GM20000 (cell line): ENCODE measurements at regions not wholly inside any gene's neighbourhood (a gene's known extent, or its start where the extent isn't known, plus 50 kb on each side); places are given as distances from the start of the nearest gene placed in this dataset.

Experiments used
- DNase-seq: peaks from one replicate; pipeline ENCODE4 v3.0.0; 2012; ENCODE audit warnings: low spot score
- TF ChIP-seq, protein P1 (sequence below): IDR thresholded peaks from 2 replicates; pipeline ENCODE4 v1.5.1; 2012; ENCODE audit warnings: mild to moderate bottlenecking, control low read depth; ENCODE audit errors: extremely low read depth, missing control alignments

- no peak for DNase-seq
- TF ChIP-seq, protein P1, sequence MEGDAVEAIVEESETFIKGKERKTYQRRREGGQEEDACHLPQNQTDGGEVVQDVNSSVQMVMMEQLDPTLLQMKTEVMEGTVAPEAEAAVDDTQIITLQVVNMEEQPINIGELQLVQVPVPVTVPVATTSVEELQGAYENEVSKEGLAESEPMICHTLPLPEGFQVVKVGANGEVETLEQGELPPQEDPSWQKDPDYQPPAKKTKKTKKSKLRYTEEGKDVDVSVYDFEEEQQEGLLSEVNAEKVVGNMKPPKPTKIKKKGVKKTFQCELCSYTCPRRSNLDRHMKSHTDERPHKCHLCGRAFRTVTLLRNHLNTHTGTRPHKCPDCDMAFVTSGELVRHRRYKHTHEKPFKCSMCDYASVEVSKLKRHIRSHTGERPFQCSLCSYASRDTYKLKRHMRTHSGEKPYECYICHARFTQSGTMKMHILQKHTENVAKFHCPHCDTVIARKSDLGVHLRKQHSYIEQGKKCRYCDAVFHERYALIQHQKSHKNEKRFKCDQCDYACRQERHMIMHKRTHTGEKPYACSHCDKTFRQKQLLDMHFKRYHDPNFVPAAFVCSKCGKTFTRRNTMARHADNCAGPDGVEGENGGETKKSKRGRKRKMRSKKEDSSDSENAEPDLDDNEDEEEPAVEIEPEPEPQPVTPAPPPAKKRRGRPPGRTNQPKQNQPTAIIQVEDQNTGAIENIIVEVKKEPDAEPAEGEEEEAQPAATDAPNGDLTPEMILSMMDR: no peak
These were observed 318.3 kb downstream of the SHANK2 start for GRCh38 chr11:70933981-70934583.

DNA sequence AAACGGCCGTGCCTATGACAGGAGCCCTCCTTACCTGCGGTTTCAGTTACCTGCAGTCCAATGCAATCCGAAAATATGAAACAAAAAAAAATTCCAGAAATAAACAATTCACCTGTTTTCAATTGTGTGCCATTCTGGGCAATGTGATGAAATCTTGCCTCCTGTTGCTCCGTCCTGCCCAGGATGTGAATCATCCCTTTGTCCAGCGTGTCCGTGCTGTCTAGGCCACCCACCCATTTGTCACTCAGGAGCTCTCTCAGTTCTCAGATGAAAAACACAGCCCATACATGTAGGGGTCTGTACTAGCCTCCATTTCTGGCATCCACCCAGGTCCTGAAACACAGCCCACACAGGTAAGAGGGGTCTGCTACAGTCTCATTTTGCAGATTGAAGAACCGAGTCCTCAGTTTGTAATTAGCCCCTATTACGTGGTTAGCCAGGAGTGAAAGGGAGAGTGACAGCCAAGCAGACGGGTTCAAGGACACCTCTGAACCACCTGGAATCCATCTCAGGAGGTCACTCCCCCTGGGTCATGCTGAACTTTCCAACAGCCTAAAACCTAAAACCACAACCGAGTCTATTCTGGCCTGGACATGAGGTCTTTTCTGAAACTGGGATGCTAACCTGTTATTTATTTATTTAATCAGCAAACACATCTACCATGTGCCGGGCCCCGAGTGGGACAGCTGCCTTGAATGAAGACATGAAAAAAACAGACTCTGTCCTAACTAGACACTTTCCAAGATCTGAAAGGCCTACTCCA is 317.2 kb downstream of the SHANK2 start:
- no peak for DNase-seq
- TF ChIP-seq, protein P1: no peak

DNA sequence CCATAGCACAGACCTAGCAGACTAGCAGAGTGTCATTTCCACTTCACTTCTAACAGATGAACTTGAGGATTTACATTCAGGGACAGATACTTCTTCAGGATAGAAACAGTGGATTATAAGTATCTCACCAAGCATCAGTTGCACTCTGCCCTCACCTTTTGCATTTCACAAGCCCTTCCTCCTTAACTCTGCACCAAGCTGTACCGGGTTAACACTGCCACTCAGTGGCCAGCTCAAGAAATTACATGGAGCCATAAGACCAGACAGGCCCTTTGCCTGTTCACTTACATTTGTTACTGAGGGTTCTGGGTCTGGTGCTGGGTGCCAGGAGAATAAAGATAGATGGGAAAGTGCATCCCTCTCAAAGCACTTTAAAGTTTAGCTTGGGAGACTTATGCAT is 309.8 kb downstream of the SHANK2 start:
- DNase-seq: no peak
- TF ChIP-seq, protein P1: no peak

DNA sequence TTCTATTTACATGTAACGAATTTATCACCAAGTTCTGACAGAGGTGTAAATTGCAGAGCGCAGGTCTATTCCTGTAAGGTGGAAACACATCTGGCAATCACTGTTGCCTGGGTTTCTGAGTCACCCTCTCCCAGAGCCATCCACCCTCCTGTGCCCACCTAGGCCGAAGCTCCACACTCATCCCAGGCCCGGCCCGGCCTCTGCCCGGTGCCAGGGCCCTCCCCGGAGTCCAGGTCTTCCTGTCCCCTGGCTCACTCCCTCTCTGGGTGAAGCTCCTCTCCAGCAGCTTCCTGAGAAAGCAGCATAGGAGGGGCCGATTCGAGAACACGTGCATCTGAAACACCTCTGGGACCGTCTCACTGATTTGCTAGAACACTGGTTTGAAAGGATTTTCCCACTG is 308.2 kb downstream of the SHANK2 start:
- DNase-seq: no peak
- TF ChIP-seq, protein P1: no peak

DNA sequence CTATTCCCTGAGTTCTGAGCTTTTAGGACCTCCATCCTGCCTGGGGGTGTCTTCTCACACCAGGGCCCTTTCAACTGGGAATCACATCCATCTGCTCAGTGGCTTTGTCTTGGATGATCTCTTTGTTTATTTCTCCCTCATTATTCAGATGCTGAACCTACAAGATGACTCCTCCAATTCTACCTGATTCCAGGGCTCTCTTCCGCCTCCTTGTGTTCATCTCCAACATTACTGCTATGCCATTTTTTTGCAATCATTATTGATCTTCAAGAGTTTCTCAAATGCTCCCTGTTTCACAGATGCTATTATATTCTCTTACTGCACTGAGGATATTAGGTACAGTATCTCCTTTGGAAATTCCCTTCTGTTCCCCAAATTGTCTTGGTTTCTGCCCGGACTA is 307.7 kb downstream of the SHANK2 start:
- no peak for DNase-seq

GRCh38 chr11:70948398-70948797 is 304.0 kb downstream of the SHANK2 start:
- DNase-seq: no peak
- TF ChIP-seq, protein P1: no peak

More for the DNA sequence above, 307.7 kb downstream of the SHANK2 start:
- TF ChIP-seq, protein P1: no peak

DNA sequence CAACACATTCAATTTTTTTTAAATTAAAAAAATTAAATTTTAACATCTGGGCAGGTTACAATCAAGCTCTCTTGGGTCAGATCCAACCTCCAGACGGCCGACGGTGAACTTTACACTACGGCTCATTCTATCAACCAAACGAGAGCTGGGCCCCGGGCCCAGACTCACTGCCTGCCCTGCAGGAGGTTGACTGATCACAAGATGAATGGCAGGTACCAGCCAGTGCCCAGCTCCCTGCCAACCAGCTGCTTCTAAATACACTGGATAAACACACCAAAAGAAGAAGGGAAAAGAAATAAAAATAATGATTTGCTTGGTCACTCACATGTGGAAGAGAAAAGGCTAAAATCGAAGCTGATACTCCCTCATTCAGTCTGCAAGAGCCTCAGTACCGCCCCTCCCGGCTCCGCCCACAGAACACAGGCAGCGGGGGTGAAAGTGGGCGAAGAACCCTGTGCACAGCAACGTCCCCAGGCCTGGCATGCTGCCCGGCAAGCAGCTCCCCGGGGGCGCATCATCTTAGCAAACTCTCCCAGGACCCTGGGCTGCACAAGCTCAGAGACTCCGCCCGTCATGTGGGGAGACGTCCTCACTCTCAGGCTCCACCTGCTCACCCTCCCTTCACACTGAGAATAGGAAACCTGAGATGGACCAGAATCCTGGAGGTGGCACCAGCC is 303.4 kb downstream of the SHANK2 start:
- TF ChIP-seq, protein P1: no peak
- no peak for DNase-seq
